ENCODE measurements at regions not wholly inside any gene's neighbourhood (a gene's known extent, or its start where the extent isn't known, plus 50 kb on each side); places are given as distances from the start of the nearest gene placed in this dataset.

GRCh38 chr13:109858319-109858718 is 71.9 kb upstream of the IRS2 start:
- TF ChIP-seq EZH2phosphoT487 (IDR thresholded peaks at IDR 0.05; ENCODE audit: borderline replicate concordance, low read depth): no peak
- TF ChIP-seq CTCF (IDR thresholded peaks at IDR 0.05): no peak
- TF ChIP-seq TCF12 (IDR thresholded peaks at IDR 0.05): no peak
- TF ChIP-seq EP300 (IDR thresholded peaks at IDR 0.05; ENCODE audit: borderline replicate concordance in 1 of 2, low read depth in 1 of 2, low read length in 1 of 2): no peak
- no peak for TF ChIP-seq POLR2AphosphoS5 (IDR thresholded peaks at IDR 0.05; ENCODE audit: low read depth, low read length)
- TF ChIP-seq USF2 (IDR thresholded peaks at IDR 0.05; ENCODE audit: borderline replicate concordance, low read depth, low read length): no peak
- no peak for TF ChIP-seq MXI1 (IDR thresholded peaks at IDR 0.05; ENCODE audit: low read depth, low read length)
- TF ChIP-seq CHD2 (IDR thresholded peaks at IDR 0.05; ENCODE audit: low read length, partially characterized antibody): no peak
- no peak for TF ChIP-seq IRF3 (IDR thresholded peaks at IDR 0.05; ENCODE audit: low read depth, low read length)
- TF ChIP-seq RFX5 (IDR thresholded peaks at IDR 0.05; ENCODE audit: low read length): no peak
